ENCODE measurements at regions not wholly inside any gene's neighbourhood (a gene's known extent, or its start where the extent isn't known, plus 50 kb on each side); places are given as distances from the start of the nearest gene placed in this dataset.

DNA sequence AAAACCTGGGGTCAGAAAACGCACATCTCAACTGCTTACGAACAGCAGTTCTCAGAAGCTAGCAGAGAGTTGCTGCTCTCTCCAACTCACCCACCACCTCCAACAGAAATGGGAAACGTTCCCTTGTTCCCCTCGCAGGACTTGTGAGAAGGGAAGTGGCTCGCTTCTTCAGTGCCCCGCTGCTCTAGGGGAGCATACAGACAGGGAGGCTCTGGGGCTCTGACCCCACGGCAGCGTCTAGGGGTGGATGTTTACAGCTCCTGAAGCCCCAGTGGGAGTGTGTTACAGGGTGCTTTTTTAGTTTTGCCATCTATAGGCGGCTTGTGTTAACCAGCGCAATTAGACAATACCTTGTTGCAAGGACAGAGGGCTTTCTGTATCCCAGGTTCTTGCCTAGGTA is 267.7 kb upstream of the ACTBL2 start:
- TF ChIP-seq, protein P1, sequence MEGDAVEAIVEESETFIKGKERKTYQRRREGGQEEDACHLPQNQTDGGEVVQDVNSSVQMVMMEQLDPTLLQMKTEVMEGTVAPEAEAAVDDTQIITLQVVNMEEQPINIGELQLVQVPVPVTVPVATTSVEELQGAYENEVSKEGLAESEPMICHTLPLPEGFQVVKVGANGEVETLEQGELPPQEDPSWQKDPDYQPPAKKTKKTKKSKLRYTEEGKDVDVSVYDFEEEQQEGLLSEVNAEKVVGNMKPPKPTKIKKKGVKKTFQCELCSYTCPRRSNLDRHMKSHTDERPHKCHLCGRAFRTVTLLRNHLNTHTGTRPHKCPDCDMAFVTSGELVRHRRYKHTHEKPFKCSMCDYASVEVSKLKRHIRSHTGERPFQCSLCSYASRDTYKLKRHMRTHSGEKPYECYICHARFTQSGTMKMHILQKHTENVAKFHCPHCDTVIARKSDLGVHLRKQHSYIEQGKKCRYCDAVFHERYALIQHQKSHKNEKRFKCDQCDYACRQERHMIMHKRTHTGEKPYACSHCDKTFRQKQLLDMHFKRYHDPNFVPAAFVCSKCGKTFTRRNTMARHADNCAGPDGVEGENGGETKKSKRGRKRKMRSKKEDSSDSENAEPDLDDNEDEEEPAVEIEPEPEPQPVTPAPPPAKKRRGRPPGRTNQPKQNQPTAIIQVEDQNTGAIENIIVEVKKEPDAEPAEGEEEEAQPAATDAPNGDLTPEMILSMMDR (IDR thresholded peaks at IDR 0.05) = no peak
- no peak for TF ChIP-seq POLR2AphosphoS5 (IDR thresholded peaks at IDR 0.05)
